ENCODE measurements at regions not wholly inside any gene's neighbourhood (a gene's known extent, or its start where the extent isn't known, plus 50 kb on each side); places are given as distances from the start of the nearest gene placed in this dataset.

DNA sequence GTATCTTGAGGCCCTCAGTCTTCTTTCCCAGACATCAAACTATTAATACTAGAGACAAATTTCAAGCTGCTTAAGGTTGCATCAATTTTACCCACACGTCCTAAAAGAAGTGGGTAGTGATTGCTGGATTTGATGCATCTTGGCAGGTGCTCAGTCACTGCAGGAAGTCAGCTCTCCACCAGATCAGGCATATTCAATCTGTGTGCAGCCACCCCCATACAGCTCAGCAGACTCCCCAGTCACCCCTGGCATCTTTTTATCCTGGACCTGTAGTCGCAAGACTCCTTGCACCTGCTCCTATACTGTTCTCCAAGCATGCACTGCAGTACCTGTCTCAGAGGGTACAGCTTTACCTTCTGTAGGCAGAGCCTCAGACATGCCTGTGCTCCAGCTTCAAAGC is 343.1 kb upstream of the ISX start:
- Histone ChIP-seq H3K27ac (no peak overlapping the region), H3K9ac (no peak overlapping the region), H4K20me1 (ENCODE audit: insufficient read depth) (no peaks in the 10 kb centered on the region), H3K79me2 (ENCODE audit: insufficient read depth, low read depth) (no peaks in the 10 kb centered on the region), H3K4me2 (no peak overlapping the region), H3K27me3 (ENCODE audit: insufficient read depth, low read depth) (no peaks in the 10 kb centered on the region), H3K4me1 (ENCODE audit: low read depth, poor library complexity, severe bottlenecking) (no peaks in the 10 kb centered on the region), H2AFZ (ENCODE audit: low read depth) (no peak overlapping the region), H3K36me3 (ENCODE audit: insufficient read depth) (no peaks in the 10 kb centered on the region), H3K4me3 (IDR thresholded peaks at IDR 0.05; ENCODE audit: insufficient read depth, low read depth, low read length) (no peak overlapping the region)
- TF ChIP-seq, protein P1, sequence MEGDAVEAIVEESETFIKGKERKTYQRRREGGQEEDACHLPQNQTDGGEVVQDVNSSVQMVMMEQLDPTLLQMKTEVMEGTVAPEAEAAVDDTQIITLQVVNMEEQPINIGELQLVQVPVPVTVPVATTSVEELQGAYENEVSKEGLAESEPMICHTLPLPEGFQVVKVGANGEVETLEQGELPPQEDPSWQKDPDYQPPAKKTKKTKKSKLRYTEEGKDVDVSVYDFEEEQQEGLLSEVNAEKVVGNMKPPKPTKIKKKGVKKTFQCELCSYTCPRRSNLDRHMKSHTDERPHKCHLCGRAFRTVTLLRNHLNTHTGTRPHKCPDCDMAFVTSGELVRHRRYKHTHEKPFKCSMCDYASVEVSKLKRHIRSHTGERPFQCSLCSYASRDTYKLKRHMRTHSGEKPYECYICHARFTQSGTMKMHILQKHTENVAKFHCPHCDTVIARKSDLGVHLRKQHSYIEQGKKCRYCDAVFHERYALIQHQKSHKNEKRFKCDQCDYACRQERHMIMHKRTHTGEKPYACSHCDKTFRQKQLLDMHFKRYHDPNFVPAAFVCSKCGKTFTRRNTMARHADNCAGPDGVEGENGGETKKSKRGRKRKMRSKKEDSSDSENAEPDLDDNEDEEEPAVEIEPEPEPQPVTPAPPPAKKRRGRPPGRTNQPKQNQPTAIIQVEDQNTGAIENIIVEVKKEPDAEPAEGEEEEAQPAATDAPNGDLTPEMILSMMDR (conservative IDR thresholded peaks at IDR 0.05; ENCODE audit: low read depth, low read length): no peak

DNA sequence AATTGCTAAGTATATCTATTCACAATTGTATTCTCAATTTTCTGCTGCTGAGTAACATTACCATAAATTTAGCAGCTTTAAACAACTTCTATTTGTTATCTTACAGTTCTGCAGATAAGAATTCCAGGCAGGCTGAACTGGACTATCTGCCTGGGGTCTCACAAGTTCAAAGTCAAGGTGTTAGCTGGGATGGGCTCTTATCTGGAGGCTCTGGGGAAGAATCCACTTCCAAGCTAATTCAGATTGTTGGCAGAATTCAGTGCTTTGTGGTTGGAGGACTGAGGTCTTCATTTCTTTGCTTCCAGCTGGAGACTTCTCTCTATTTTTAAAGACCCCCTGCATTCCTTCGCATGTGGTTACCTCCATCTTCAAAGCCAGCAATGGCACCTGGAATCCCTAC is 329.9 kb upstream of the ISX start:
- TF ChIP-seq, protein P1 (conservative IDR thresholded peaks at IDR 0.05; ENCODE audit: low read depth, low read length): no peak
- Histone ChIP-seq H3K27me3 (ENCODE audit: insufficient read depth, low read depth) (no peaks in the 10 kb centered on the region), H3K79me2 (ENCODE audit: insufficient read depth, low read depth) (no peaks in the 10 kb centered on the region), H3K27ac (no peak overlapping the region), H3K4me1 (ENCODE audit: low read depth, poor library complexity, severe bottlenecking) (no peaks in the 10 kb centered on the region), H2AFZ (ENCODE audit: low read depth) (no peak overlapping the region), H3K4me3 (IDR thresholded peaks at IDR 0.05; ENCODE audit: insufficient read depth, low read depth, low read length) (no peak overlapping the region), H3K4me2 (no peak overlapping the region), H4K20me1 (ENCODE audit: insufficient read depth) (no peaks in the 10 kb centered on the region), H3K9ac (no peak overlapping the region), H3K36me3 (ENCODE audit: insufficient read depth) (no peaks in the 10 kb centered on the region)

DNA sequence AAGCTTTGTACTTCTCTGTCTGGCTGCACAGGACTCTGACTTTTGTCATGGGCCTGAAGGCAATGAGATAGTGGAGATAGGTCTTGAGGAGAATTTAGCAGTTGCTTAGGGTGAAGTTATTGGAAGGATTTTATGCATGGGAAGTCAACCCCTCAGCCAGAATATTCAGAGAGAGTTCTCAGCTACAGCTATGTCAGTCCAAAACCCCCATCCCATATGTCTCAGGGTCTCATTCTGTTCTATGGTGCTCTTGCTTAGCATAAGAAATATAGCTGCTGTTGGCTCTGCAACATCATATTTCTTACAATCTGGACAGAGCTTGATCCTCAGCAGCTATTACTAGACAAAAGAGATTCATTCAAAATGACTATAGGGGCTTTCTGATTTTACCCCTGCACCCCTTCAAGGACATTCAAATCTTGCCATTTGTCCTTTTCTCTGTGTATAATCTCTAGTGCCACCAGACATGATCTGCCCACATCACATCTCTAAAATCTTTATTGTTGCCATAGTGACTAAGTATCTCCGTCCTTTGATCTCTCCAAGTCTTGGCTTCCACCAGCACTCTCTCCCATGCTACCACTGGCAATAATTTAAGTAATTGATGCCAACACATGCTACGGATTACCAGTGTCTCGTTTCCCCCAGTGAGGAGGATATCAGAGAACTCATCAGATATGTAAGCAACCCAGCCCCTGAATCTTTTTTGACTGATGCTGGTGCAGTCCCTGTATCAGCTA is 327.1 kb upstream of the ISX start:
- Histone ChIP-seq H4K20me1 (ENCODE audit: insufficient read depth) (no peaks in the 10 kb centered on the region), H3K4me3 (IDR thresholded peaks at IDR 0.05; ENCODE audit: insufficient read depth, low read depth, low read length) (no peak overlapping the region), H3K27me3 (ENCODE audit: insufficient read depth, low read depth) (no peaks in the 10 kb centered on the region), H3K9ac (no peak overlapping the region), H2AFZ (ENCODE audit: low read depth) (no peak overlapping the region), H3K4me2 (no peak overlapping the region), H3K27ac (no peak overlapping the region), H3K4me1 (ENCODE audit: low read depth, poor library complexity, severe bottlenecking) (no peaks in the 10 kb centered on the region), H3K36me3 (ENCODE audit: insufficient read depth) (no peaks in the 10 kb centered on the region), H3K79me2 (ENCODE audit: insufficient read depth, low read depth) (no peaks in the 10 kb centered on the region)
- TF ChIP-seq, protein P1 (conservative IDR thresholded peaks at IDR 0.05; ENCODE audit: low read depth, low read length): no peak

DNA sequence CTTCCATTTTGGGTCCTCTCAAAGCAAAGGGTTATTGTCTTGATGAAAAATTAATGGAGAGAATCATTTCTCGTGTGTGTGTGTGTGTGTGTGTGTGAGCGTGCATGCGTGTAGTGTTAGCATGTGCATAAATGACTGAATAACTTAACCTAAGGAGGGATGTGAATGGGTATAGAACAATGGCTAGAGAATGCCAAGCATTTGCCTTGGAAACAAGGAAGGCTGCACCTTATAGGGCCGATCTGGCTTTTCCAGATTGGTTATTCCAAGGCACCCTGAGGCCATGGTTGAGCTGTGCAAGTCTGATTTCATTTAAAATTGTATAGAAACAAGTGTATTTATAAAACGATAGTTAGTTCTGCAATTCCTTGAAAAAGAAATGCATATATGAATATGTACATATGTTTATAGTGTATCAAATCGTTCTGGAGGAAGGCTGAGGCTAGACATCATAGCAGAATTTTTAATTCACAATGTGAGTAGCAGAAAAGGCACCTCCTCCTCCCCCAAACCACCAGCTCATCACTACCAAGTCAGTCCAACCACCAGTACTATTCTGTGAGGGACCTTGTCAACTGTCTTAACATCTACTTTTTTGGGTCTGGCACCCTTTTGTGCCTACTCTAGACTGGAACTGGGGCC is 322.7 kb upstream of the ISX start:
- Histone ChIP-seq H2AFZ (ENCODE audit: low read depth) (no peak overlapping the region), H3K4me2 (no peak overlapping the region), H3K4me3 (IDR thresholded peaks at IDR 0.05; ENCODE audit: insufficient read depth, low read depth, low read length) (no peak overlapping the region), H3K27me3 (ENCODE audit: insufficient read depth, low read depth) (no peaks in the 10 kb centered on the region), H3K9ac (no peak overlapping the region), H3K4me1 (ENCODE audit: low read depth, poor library complexity, severe bottlenecking) (no peaks in the 10 kb centered on the region), H4K20me1 (ENCODE audit: insufficient read depth) (no peaks in the 10 kb centered on the region), H3K79me2 (ENCODE audit: insufficient read depth, low read depth) (no peaks in the 10 kb centered on the region), H3K36me3 (ENCODE audit: insufficient read depth) (no peaks in the 10 kb centered on the region), H3K27ac (no peak overlapping the region)
- TF ChIP-seq, protein P1 (conservative IDR thresholded peaks at IDR 0.05; ENCODE audit: low read depth, low read length): no peak

Measured in KMS-11 (cell line).